A549 (cell line): ENCODE measurements at regions not wholly inside any gene's neighbourhood (a gene's known extent, or its start where the extent isn't known, plus 50 kb on each side); places are given as distances from the start of the nearest gene placed in this dataset.

Experiments
- BHLHE40 ChIP-seq: IDR thresholded peaks from 2 replicates; pipeline ENCODE4 v1.6.1; 2012; ENCODE audit warnings: low read depth, low read length, inconsistent platforms
- CHD2 ChIP-seq: fragments of 150-350 bp; IDR thresholded peaks from 2 replicates; pipeline ENCODE4 v1.6.1; 2014; ENCODE audit warnings: low read length; ENCODE audit not compliant: partially characterized antibody
- POLR2A ChIP-seq: IDR thresholded peaks from 2 replicates; pipeline ENCODE4 v1.6.1; 2012; ENCODE audit warnings: mild to moderate bottlenecking, low read length
- POLR2AphosphoS2 ChIP-seq: conservative IDR thresholded peaks from 2 replicates; pipeline ENCODE4 v1.6.1; 2012; ENCODE audit warnings: low read length, improper control_type of control experiment, inconsistent platforms
- RAD21 ChIP-seq, 2 experiments: fragments of >200 bp in 1 of 2; sonication (Bioruptor Twin) in 1 of 2; formaldehyde crosslinking in 1 of 2; IDR thresholded peaks in 1 of 2; conservative IDR thresholded peaks in 1 of 2; 2 replicates in 1 of 2; 3 replicates in 1 of 2; pipeline ENCODE4 v1.6.1; 2012 to 2018; ENCODE audit warnings: inconsistent platforms in 1 of 2
- RNF2 ChIP-seq: fragments of 200-600 bp; sonication (generic); IDR thresholded peaks from 2 replicates; pipeline ENCODE4 v1.6.1; 2016; ENCODE audit warnings: low read depth, mild to moderate bottlenecking, antibody characterized with exemption, moderate library complexity, borderline replicate concordance
- SREBF2 ChIP-seq: fragments of 450-650 bp; IDR thresholded peaks from 2 replicates; pipeline ENCODE4 v1.6.1; 2014; ENCODE audit warnings: mild to moderate bottlenecking, moderate library complexity
- ZFP36 ChIP-seq: fragments of 450-650 bp; IDR thresholded peaks from 2 replicates; pipeline ENCODE4 v1.6.1; 2014; ENCODE audit warnings: borderline replicate concordance; ENCODE audit not compliant: partially characterized antibody
- TF ChIP-seq, protein P1 (sequence below): fragments of >200 bp; sonication (Bioruptor Twin); formaldehyde crosslinking; IDR thresholded peaks from 3 replicates; pipeline ENCODE4 v1.5.1; 2016
- TF ChIP-seq, protein P2 (sequence below): fragments of 200-600 bp; sonication (generic); IDR thresholded peaks from 2 replicates; pipeline ENCODE4 v1.6.1; 2016; ENCODE audit warnings: antibody characterized with exemption, mild to moderate bottlenecking, moderate library complexity

DNA sequence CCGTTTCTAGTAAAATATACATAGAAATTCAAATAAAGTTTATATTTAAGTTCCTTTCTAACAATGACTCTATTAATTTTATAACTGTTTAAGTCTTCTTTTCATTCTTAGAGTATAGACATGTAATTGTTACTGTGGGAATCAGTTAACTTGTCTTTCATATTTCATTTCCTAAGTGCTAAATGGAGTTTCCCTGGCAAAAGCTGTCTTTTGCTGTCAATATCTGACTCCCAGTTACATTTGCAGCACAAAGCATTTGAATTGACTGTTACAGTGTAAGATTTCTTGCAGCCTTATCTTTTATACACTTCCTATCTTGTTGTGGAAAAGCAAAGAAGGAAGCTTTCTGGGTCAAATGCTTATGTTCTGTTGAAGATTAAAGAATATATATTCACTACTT is 1026.3 kb downstream of the CDH9 start:
- TF ChIP-seq RNF2, result no peak
- TF ChIP-seq, protein P1, sequence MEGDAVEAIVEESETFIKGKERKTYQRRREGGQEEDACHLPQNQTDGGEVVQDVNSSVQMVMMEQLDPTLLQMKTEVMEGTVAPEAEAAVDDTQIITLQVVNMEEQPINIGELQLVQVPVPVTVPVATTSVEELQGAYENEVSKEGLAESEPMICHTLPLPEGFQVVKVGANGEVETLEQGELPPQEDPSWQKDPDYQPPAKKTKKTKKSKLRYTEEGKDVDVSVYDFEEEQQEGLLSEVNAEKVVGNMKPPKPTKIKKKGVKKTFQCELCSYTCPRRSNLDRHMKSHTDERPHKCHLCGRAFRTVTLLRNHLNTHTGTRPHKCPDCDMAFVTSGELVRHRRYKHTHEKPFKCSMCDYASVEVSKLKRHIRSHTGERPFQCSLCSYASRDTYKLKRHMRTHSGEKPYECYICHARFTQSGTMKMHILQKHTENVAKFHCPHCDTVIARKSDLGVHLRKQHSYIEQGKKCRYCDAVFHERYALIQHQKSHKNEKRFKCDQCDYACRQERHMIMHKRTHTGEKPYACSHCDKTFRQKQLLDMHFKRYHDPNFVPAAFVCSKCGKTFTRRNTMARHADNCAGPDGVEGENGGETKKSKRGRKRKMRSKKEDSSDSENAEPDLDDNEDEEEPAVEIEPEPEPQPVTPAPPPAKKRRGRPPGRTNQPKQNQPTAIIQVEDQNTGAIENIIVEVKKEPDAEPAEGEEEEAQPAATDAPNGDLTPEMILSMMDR, result no peak
- no peak for TF ChIP-seq POLR2AphosphoS2
- TF ChIP-seq, protein P2, sequence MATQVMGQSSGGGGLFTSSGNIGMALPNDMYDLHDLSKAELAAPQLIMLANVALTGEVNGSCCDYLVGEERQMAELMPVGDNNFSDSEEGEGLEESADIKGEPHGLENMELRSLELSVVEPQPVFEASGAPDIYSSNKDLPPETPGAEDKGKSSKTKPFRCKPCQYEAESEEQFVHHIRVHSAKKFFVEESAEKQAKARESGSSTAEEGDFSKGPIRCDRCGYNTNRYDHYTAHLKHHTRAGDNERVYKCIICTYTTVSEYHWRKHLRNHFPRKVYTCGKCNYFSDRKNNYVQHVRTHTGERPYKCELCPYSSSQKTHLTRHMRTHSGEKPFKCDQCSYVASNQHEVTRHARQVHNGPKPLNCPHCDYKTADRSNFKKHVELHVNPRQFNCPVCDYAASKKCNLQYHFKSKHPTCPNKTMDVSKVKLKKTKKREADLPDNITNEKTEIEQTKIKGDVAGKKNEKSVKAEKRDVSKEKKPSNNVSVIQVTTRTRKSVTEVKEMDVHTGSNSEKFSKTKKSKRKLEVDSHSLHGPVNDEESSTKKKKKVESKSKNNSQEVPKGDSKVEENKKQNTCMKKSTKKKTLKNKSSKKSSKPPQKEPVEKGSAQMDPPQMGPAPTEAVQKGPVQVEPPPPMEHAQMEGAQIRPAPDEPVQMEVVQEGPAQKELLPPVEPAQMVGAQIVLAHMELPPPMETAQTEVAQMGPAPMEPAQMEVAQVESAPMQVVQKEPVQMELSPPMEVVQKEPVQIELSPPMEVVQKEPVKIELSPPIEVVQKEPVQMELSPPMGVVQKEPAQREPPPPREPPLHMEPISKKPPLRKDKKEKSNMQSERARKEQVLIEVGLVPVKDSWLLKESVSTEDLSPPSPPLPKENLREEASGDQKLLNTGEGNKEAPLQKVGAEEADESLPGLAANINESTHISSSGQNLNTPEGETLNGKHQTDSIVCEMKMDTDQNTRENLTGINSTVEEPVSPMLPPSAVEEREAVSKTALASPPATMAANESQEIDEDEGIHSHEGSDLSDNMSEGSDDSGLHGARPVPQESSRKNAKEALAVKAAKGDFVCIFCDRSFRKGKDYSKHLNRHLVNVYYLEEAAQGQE, result no peak
- TF ChIP-seq CHD2, result no peak
- TF ChIP-seq SREBF2, result no peak
- TF ChIP-seq BHLHE40, result no peak
- no peak for TF ChIP-seq POLR2A
- no peak for TF ChIP-seq RAD21 (conservative IDR thresholded peaks at IDR 0.05 in 1 of 2, IDR thresholded peaks at IDR 0.05 in 1 of 2)
- TF ChIP-seq ZFP36, result no peak
